ENCODE measurements at regions not wholly inside any gene's neighbourhood (a gene's known extent, or its start where the extent isn't known, plus 50 kb on each side); places are given as distances from the start of the nearest gene placed in this dataset.

GRCh38 chr5:6029811-6030271 lies 348.5 kb downstream of the MED10 start:
- Mint-ChIP-seq H3K36me3 (ENCODE audit: low read depth) (no peaks in the 10 kb centered on the region), H3K27ac (ENCODE audit: unreplicated experiment) (no peak overlapping the region), H3K9me3 (peaks cover 9% of the 10 kb centered on the region), H3K4me3 (no peak overlapping the region), H3K27me3 (ENCODE audit: low read depth) (peaks cover under 1% of the 10 kb centered on the region), H3K4me1 (no peaks in the 10 kb centered on the region)
- DNase-seq (ENCODE audit: low read depth, low spot score): no peak
- no peak for TF ChIP-seq CTCF (conservative IDR thresholded peaks at IDR 0.05)

- peaks cover 2% of the 10 kb centered on the region for H3K27me3 Mint-ChIP-seq (ENCODE audit: low read depth)
- peaks cover 6% of the 10 kb centered on the region for H3K9me3 Mint-ChIP-seq
Measured at GRCh38 chr5:6026766-6027406, 351.5 kb downstream of the MED10 start.

GRCh38 chr5:6019612-6020011 lies 358.7 kb downstream of the MED10 start:
- H3K36me3 Mint-ChIP-seq (ENCODE audit: low read depth): no peaks in the 10 kb centered on the region
- no peak overlapping the region for H3K4me3 Mint-ChIP-seq
- no peaks in the 10 kb centered on the region for H3K4me1 Mint-ChIP-seq
- H3K9me3 Mint-ChIP-seq: no peaks in the 10 kb centered on the region
- no peak overlapping the region for H3K27ac Mint-ChIP-seq (ENCODE audit: unreplicated experiment)
- no peak for DNase-seq (ENCODE audit: low read depth, low spot score)
- H3K27me3 Mint-ChIP-seq (ENCODE audit: low read depth): no peaks in the 10 kb centered on the region
- no peak for TF ChIP-seq CTCF (conservative IDR thresholded peaks at IDR 0.05)

More at GRCh38 chr5:6026766-6027406, 351.5 kb downstream of the MED10 start:
- no peaks in the 10 kb centered on the region for H3K4me1 Mint-ChIP-seq
- no peak for TF ChIP-seq CTCF (conservative IDR thresholded peaks at IDR 0.05)
- H3K4me3 Mint-ChIP-seq: no peak overlapping the region
- no peak for DNase-seq (ENCODE audit: low read depth, low spot score)
- H3K36me3 Mint-ChIP-seq (ENCODE audit: low read depth): no peaks in the 10 kb centered on the region
- H3K27ac Mint-ChIP-seq (ENCODE audit: unreplicated experiment): no peak overlapping the region

GRCh38 chr5:6013506-6013905 lies 364.8 kb downstream of the MED10 start:
- H3K9me3 Mint-ChIP-seq: peaks cover 13% of the 10 kb centered on the region
- no peak for DNase-seq (ENCODE audit: low read depth, low spot score)
- H3K36me3 Mint-ChIP-seq (ENCODE audit: low read depth): no peaks in the 10 kb centered on the region
- no peak overlapping the region for H3K4me3 Mint-ChIP-seq
- peaks cover 3% of the 10 kb centered on the region for H3K27me3 Mint-ChIP-seq (ENCODE audit: low read depth)
- H3K4me1 Mint-ChIP-seq: no peaks in the 10 kb centered on the region
- H3K27ac Mint-ChIP-seq (ENCODE audit: unreplicated experiment): no peak overlapping the region
- no peak for TF ChIP-seq CTCF (conservative IDR thresholded peaks at IDR 0.05)

GRCh38 chr5:6011199-6011598 lies 367.1 kb downstream of the MED10 start:
- Mint-ChIP-seq H3K27me3 (ENCODE audit: low read depth) (peaks cover 7% of the 10 kb centered on the region), H3K27ac (ENCODE audit: unreplicated experiment) (no peak overlapping the region), H3K4me1 (no peaks in the 10 kb centered on the region), H3K4me3 (no peak overlapping the region), H3K36me3 (ENCODE audit: low read depth) (peaks cover 2% of the 10 kb centered on the region), H3K9me3 (peaks cover 13% of the 10 kb centered on the region)
- no peak for TF ChIP-seq CTCF (conservative IDR thresholded peaks at IDR 0.05)
- DNase-seq (ENCODE audit: low read depth, low spot score): no peak
